ENCODE measurements at regions not wholly inside any gene's neighbourhood (a gene's known extent, or its start where the extent isn't known, plus 50 kb on each side); places are given as distances from the start of the nearest gene placed in this dataset.
A peak's percentile ranks its signal among the peaks of the same experiment; 100 is the strongest.
"Not testable (repeated sequence)": the region's sequence is repeated elsewhere in the genome, so short reads cannot be mapped to it uniquely, and the experiment has no call there.

GRCh38 chr14:88961214-88961613 is 136.8 kb downstream of the TTC8 start:
- H3K4me1 ChIP-seq, result no peaks in the 10 kb centered on the region
- no peak for DNase-seq

GRCh38 chr14:88962356-88962755 is 137.9 kb downstream of the TTC8 start:
- H3K36me3 ChIP-seq, result no peaks in the 10 kb centered on the region
- no peaks in the 10 kb centered on the region for H3K9me3 ChIP-seq (replicated peaks)
- no peak overlapping the region for H3K4me3 ChIP-seq
- no peaks in the 10 kb centered on the region for H3K4me1 ChIP-seq
- no peaks in the 10 kb centered on the region for H3K27me3 ChIP-seq
- no peak for DNase-seq
- no peak overlapping the region for H3K27ac ChIP-seq

More at GRCh38 chr14:88961214-88961613, 136.8 kb downstream of the TTC8 start:
- Histone ChIP-seq H3K27me3 (no peaks in the 10 kb centered on the region), H3K36me3 (no peaks in the 10 kb centered on the region), H3K4me3 (no peak overlapping the region), H3K9me3 (replicated peaks) (no peaks in the 10 kb centered on the region), H3K27ac (no peak overlapping the region)

GRCh38 chr14:88967299-88967698 is 142.8 kb downstream of the TTC8 start:
- Histone ChIP-seq H3K27me3 (no peaks in the 10 kb centered on the region), H3K9me3 (replicated peaks) (no peaks in the 10 kb centered on the region), H3K36me3 (no peaks in the 10 kb centered on the region), H3K4me1 (no peaks in the 10 kb centered on the region), H3K27ac (no peak overlapping the region), H3K4me3 (no peak overlapping the region)
- DNase-seq, result no peak

GRCh38 chr14:88975043-88975830 is 150.8 kb downstream of the TTC8 start:
- Histone ChIP-seq H3K36me3 (no peaks in the 10 kb centered on the region), H3K4me3 (no peak overlapping the region), H3K9me3 (replicated peaks) (no peaks in the 10 kb centered on the region), H3K27me3 (no peaks in the 10 kb centered on the region), H3K27ac (no peak overlapping the region), H3K4me1 (no peaks in the 10 kb centered on the region)
- DNase-seq, result no peak

- Histone ChIP-seq H3K9me3 (replicated peaks) (no peaks in the 10 kb centered on the region), H3K27me3 (no peaks in the 10 kb centered on the region), H3K4me1 (no peaks in the 10 kb centered on the region), H3K27ac (no peak overlapping the region), H3K36me3 (no peaks in the 10 kb centered on the region), H3K4me3 (no peak overlapping the region)
- DNase-seq, result no peak
These were observed 151.5 kb downstream of the TTC8 start for GRCh38 chr14:88975926-88976325.

GRCh38 chr14:88980907-88981306 is 156.5 kb downstream of the TTC8 start:
- not testable (repeated sequence) for H3K36me3 ChIP-seq; H3K27ac ChIP-seq; H3K4me1 ChIP-seq; H3K9me3 ChIP-seq (replicated peaks); DNase-seq; H3K27me3 ChIP-seq; H3K4me3 ChIP-seq

- H3K27ac ChIP-seq, result no peak overlapping the region
- H3K4me3 ChIP-seq, result no peak overlapping the region
- no peaks in the 10 kb centered on the region for H3K36me3 ChIP-seq
- DNase-seq, result no peak
- H3K27me3 ChIP-seq, result no peaks in the 10 kb centered on the region
- peaks cover 5% of the 10 kb centered on the region; the same call in 1 of the 2 replicates for H3K4me1 ChIP-seq
- H3K9me3 ChIP-seq (replicated peaks), result no peaks in the 10 kb centered on the region
These were observed 157.5 kb downstream of the TTC8 start for GRCh38 chr14:88981948-88982347.

- Histone ChIP-seq H3K27me3 (no peaks in the 10 kb centered on the region), H3K27ac (no peak overlapping the region), H3K4me1 (peaks cover 5% of the 10 kb centered on the region; the same call in 1 of the 2 replicates), H3K9me3 (replicated peaks) (no peaks in the 10 kb centered on the region), H3K36me3 (no peaks in the 10 kb centered on the region), H3K4me3 (no peak overlapping the region)
- peak; percentile 5 to 7 for DNase-seq
These were observed 159.3 kb downstream of the TTC8 start for GRCh38 chr14:88983755-88984154.

- Histone ChIP-seq H3K27ac (no peak overlapping the region), H3K36me3 (no peaks in the 10 kb centered on the region), H3K4me1 (peaks cover 5% of the 10 kb centered on the region; the same call in 1 of the 2 replicates)
These were observed 161.2 kb downstream of the TTC8 start for GRCh38 chr14:88985654-88986053.

GRCh38 chr14:88986146-88986841 is 161.8 kb downstream of the TTC8 start:
- no peak overlapping the region for H3K27ac ChIP-seq
- peak; percentile 57 to 59 for DNase-seq
- no peak overlapping the region for H3K4me3 ChIP-seq
- peaks cover 5% of the 10 kb centered on the region; the same call in 1 of the 2 replicates for H3K4me1 ChIP-seq
- no peaks in the 10 kb centered on the region for H3K9me3 ChIP-seq (replicated peaks)
- H3K36me3 ChIP-seq, result no peaks in the 10 kb centered on the region
- H3K27me3 ChIP-seq, result no peaks in the 10 kb centered on the region

More at GRCh38 chr14:88985654-88986053, 161.2 kb downstream of the TTC8 start:
- no peak overlapping the region for H3K4me3 ChIP-seq
- DNase-seq, result no peak
- H3K27me3 ChIP-seq, result no peaks in the 10 kb centered on the region
- no peaks in the 10 kb centered on the region for H3K9me3 ChIP-seq (replicated peaks)

- H3K27ac ChIP-seq; H3K36me3 ChIP-seq; H3K4me3 ChIP-seq; H3K27me3 ChIP-seq; DNase-seq; H3K9me3 ChIP-seq (replicated peaks); H3K4me1 ChIP-seq: not testable (repeated sequence)
These were observed 162.5 kb downstream of the TTC8 start for GRCh38 chr14:88986908-88987307.

- peaks cover 5% of the 10 kb centered on the region; the same call in 1 of the 2 replicates for H3K4me1 ChIP-seq
These were observed 163.1 kb downstream of the TTC8 start for GRCh38 chr14:88987516-88987915.

GRCh38 chr14:88989911-88990310 is 165.5 kb downstream of the TTC8 start:
- Histone ChIP-seq H3K4me1 (peaks cover 5% of the 10 kb centered on the region; the same call in 1 of the 2 replicates), H3K9me3 (replicated peaks) (no peaks in the 10 kb centered on the region), H3K4me3 (no peak overlapping the region), H3K27ac (no peak overlapping the region), H3K36me3 (no peaks in the 10 kb centered on the region), H3K27me3 (no peaks in the 10 kb centered on the region)
- DNase-seq, result no peak

More at GRCh38 chr14:88987516-88987915, 163.1 kb downstream of the TTC8 start:
- Histone ChIP-seq H3K36me3 (no peaks in the 10 kb centered on the region), H3K9me3 (replicated peaks) (no peaks in the 10 kb centered on the region), H3K4me3 (no peak overlapping the region), H3K27ac (no peak overlapping the region), H3K27me3 (no peaks in the 10 kb centered on the region)
- no peak for DNase-seq

- Histone ChIP-seq H3K9me3 (replicated peaks) (no peaks in the 10 kb centered on the region), H3K27ac (no peak overlapping the region), H3K27me3 (no peaks in the 10 kb centered on the region), H3K4me3 (no peak overlapping the region), H3K4me1 (peaks cover 5% of the 10 kb centered on the region; the same call in 1 of the 2 replicates), H3K36me3 (no peaks in the 10 kb centered on the region)
- DNase-seq, result no peak
These were observed 166.4 kb downstream of the TTC8 start for GRCh38 chr14:88990856-88991255.

GRCh38 chr14:88992011-88992410 is 167.6 kb downstream of the TTC8 start:
- Histone ChIP-seq H3K27ac (no peak overlapping the region), H3K4me1 (no peaks in the 10 kb centered on the region), H3K9me3 (replicated peaks) (no peaks in the 10 kb centered on the region), H3K4me3 (no peak overlapping the region), H3K27me3 (no peaks in the 10 kb centered on the region), H3K36me3 (no peaks in the 10 kb centered on the region)
- DNase-seq, result no peak

Measured in SJCRH30 (cell line).